ENCODE measurements at regions not wholly inside any gene's neighbourhood (a gene's known extent, or its start where the extent isn't known, plus 50 kb on each side); places are given as distances from the start of the nearest gene placed in this dataset.
"Not testable (repeated sequence)": the region's sequence is repeated elsewhere in the genome, so short reads cannot be mapped to it uniquely, and the experiment has no call there.

GRCh38 chr17:15836991-15837390 is 104.9 kb downstream of the TBC1D26 start:
- H3K4me2 ChIP-seq (ENCODE audit: low read depth, low read length, poor library complexity, severe bottlenecking); H3K36me3 ChIP-seq (ENCODE audit: low read length); H3K9ac ChIP-seq (ENCODE audit: low read length); H3K9me3 ChIP-seq (ENCODE audit: insufficient read depth, low read length); H2AFZ ChIP-seq (ENCODE audit: low read depth, low read length, severe bottlenecking); H3F3A ChIP-seq (ENCODE audit: insufficient read depth); H3K4me3 ChIP-seq (ENCODE audit: insufficient read depth, low read length, poor library complexity, severe bottlenecking); H3K9me2 ChIP-seq (replicated peaks; ENCODE audit: insufficient read depth, low read length); H4K20me1 ChIP-seq (ENCODE audit: low read depth, low read length); H3K27me3 ChIP-seq (ENCODE audit: low read length); H3K27ac ChIP-seq (ENCODE audit: low read depth, low read length); H3K79me2 ChIP-seq (ENCODE audit: insufficient read depth, low read length): not testable (repeated sequence)

- not testable (repeated sequence) for H3K79me2 ChIP-seq (ENCODE audit: insufficient read depth, low read length); H3K9me2 ChIP-seq (replicated peaks; ENCODE audit: insufficient read depth, low read length); H3K4me2 ChIP-seq (ENCODE audit: low read depth, low read length, poor library complexity, severe bottlenecking); H2AFZ ChIP-seq (ENCODE audit: low read depth, low read length, severe bottlenecking); H3K4me3 ChIP-seq (ENCODE audit: insufficient read depth, low read length, poor library complexity, severe bottlenecking); H3K9ac ChIP-seq (ENCODE audit: low read length); H3K36me3 ChIP-seq (ENCODE audit: low read length); H3F3A ChIP-seq (ENCODE audit: insufficient read depth); H3K9me3 ChIP-seq (ENCODE audit: insufficient read depth, low read length); H3K27me3 ChIP-seq (ENCODE audit: low read length); H4K20me1 ChIP-seq (ENCODE audit: low read depth, low read length); H3K27ac ChIP-seq (ENCODE audit: low read depth, low read length)
Measured at GRCh38 chr17:15847447-15848229, 97.3 kb upstream of the ADORA2B start.

- H3F3A ChIP-seq (ENCODE audit: insufficient read depth); H3K36me3 ChIP-seq (ENCODE audit: low read length); H3K79me2 ChIP-seq (ENCODE audit: insufficient read depth, low read length); H3K9ac ChIP-seq (ENCODE audit: low read length); H2AFZ ChIP-seq (ENCODE audit: low read depth, low read length, severe bottlenecking); H3K9me2 ChIP-seq (replicated peaks; ENCODE audit: insufficient read depth, low read length); H3K4me2 ChIP-seq (ENCODE audit: low read depth, low read length, poor library complexity, severe bottlenecking); H3K9me3 ChIP-seq (ENCODE audit: insufficient read depth, low read length); H3K27ac ChIP-seq (ENCODE audit: low read depth, low read length); H3K4me3 ChIP-seq (ENCODE audit: insufficient read depth, low read length, poor library complexity, severe bottlenecking); H3K27me3 ChIP-seq (ENCODE audit: low read length); H4K20me1 ChIP-seq (ENCODE audit: low read depth, low read length): not testable (repeated sequence)
Measured at GRCh38 chr17:15849054-15849453, 95.9 kb upstream of the ADORA2B start.

GRCh38 chr17:15850071-15850470 is 94.9 kb upstream of the ADORA2B start:
- H2AFZ ChIP-seq (ENCODE audit: low read depth, low read length, severe bottlenecking); H3K79me2 ChIP-seq (ENCODE audit: insufficient read depth, low read length); H3K36me3 ChIP-seq (ENCODE audit: low read length); H4K20me1 ChIP-seq (ENCODE audit: low read depth, low read length); H3K4me3 ChIP-seq (ENCODE audit: insufficient read depth, low read length, poor library complexity, severe bottlenecking); H3K9ac ChIP-seq (ENCODE audit: low read length); H3K27me3 ChIP-seq (ENCODE audit: low read length); H3K9me2 ChIP-seq (replicated peaks; ENCODE audit: insufficient read depth, low read length); H3K9me3 ChIP-seq (ENCODE audit: insufficient read depth, low read length); H3F3A ChIP-seq (ENCODE audit: insufficient read depth); H3K4me2 ChIP-seq (ENCODE audit: low read depth, low read length, poor library complexity, severe bottlenecking); H3K27ac ChIP-seq (ENCODE audit: low read depth, low read length): not testable (repeated sequence)

GRCh38 chr17:15850687-15851086 is 94.2 kb upstream of the ADORA2B start:
- not testable (repeated sequence) for H3K79me2 ChIP-seq (ENCODE audit: insufficient read depth, low read length); H2AFZ ChIP-seq (ENCODE audit: low read depth, low read length, severe bottlenecking); H3K27me3 ChIP-seq (ENCODE audit: low read length); H3F3A ChIP-seq (ENCODE audit: insufficient read depth); H3K4me3 ChIP-seq (ENCODE audit: insufficient read depth, low read length, poor library complexity, severe bottlenecking); H3K27ac ChIP-seq (ENCODE audit: low read depth, low read length); H3K36me3 ChIP-seq (ENCODE audit: low read length); H4K20me1 ChIP-seq (ENCODE audit: low read depth, low read length); H3K4me2 ChIP-seq (ENCODE audit: low read depth, low read length, poor library complexity, severe bottlenecking); H3K9me2 ChIP-seq (replicated peaks; ENCODE audit: insufficient read depth, low read length); H3K9me3 ChIP-seq (ENCODE audit: insufficient read depth, low read length); H3K9ac ChIP-seq (ENCODE audit: low read length)

- not testable (repeated sequence) for H4K20me1 ChIP-seq (ENCODE audit: low read depth, low read length)
Measured at GRCh38 chr17:15852863-15853262, 92.1 kb upstream of the ADORA2B start.

GRCh38 chr17:15856191-15856590 is 88.7 kb upstream of the ADORA2B start:
- not testable (repeated sequence) for H3K27me3 ChIP-seq (ENCODE audit: low read length); H3K9me2 ChIP-seq (replicated peaks; ENCODE audit: insufficient read depth, low read length); H3K27ac ChIP-seq (ENCODE audit: low read depth, low read length); H3K36me3 ChIP-seq (ENCODE audit: low read length); H2AFZ ChIP-seq (ENCODE audit: low read depth, low read length, severe bottlenecking); H4K20me1 ChIP-seq (ENCODE audit: low read depth, low read length); H3K4me3 ChIP-seq (ENCODE audit: insufficient read depth, low read length, poor library complexity, severe bottlenecking); H3F3A ChIP-seq (ENCODE audit: insufficient read depth); H3K9me3 ChIP-seq (ENCODE audit: insufficient read depth, low read length); H3K4me2 ChIP-seq (ENCODE audit: low read depth, low read length, poor library complexity, severe bottlenecking); H3K9ac ChIP-seq (ENCODE audit: low read length); H3K79me2 ChIP-seq (ENCODE audit: insufficient read depth, low read length)

More at GRCh38 chr17:15852863-15853262, 92.1 kb upstream of the ADORA2B start:
- not testable (repeated sequence) for H3K9ac ChIP-seq (ENCODE audit: low read length); H3F3A ChIP-seq (ENCODE audit: insufficient read depth); H3K79me2 ChIP-seq (ENCODE audit: insufficient read depth, low read length); H3K27me3 ChIP-seq (ENCODE audit: low read length); H3K4me2 ChIP-seq (ENCODE audit: low read depth, low read length, poor library complexity, severe bottlenecking); H2AFZ ChIP-seq (ENCODE audit: low read depth, low read length, severe bottlenecking); H3K9me3 ChIP-seq (ENCODE audit: insufficient read depth, low read length); H3K36me3 ChIP-seq (ENCODE audit: low read length); H3K27ac ChIP-seq (ENCODE audit: low read depth, low read length); H3K4me3 ChIP-seq (ENCODE audit: insufficient read depth, low read length, poor library complexity, severe bottlenecking); H3K9me2 ChIP-seq (replicated peaks; ENCODE audit: insufficient read depth, low read length)

- H3F3A ChIP-seq (ENCODE audit: insufficient read depth); H3K9me3 ChIP-seq (ENCODE audit: insufficient read depth, low read length); H3K27ac ChIP-seq (ENCODE audit: low read depth, low read length); H3K4me3 ChIP-seq (ENCODE audit: insufficient read depth, low read length, poor library complexity, severe bottlenecking); H3K9ac ChIP-seq (ENCODE audit: low read length); H3K9me2 ChIP-seq (replicated peaks; ENCODE audit: insufficient read depth, low read length); H2AFZ ChIP-seq (ENCODE audit: low read depth, low read length, severe bottlenecking); H4K20me1 ChIP-seq (ENCODE audit: low read depth, low read length); H3K4me2 ChIP-seq (ENCODE audit: low read depth, low read length, poor library complexity, severe bottlenecking); H3K27me3 ChIP-seq (ENCODE audit: low read length); H3K36me3 ChIP-seq (ENCODE audit: low read length); H3K79me2 ChIP-seq (ENCODE audit: insufficient read depth, low read length): not testable (repeated sequence)
Measured at GRCh38 chr17:15856745-15857144, 88.2 kb upstream of the ADORA2B start.
